Type B pancreatic cell (in vitro differentiated cells): ENCODE measurements at regions not wholly inside any gene's neighbourhood (a gene's known extent, or its start where the extent isn't known, plus 50 kb on each side); places are given as distances from the start of the nearest gene placed in this dataset.
"Not testable (repeated sequence)": the region's sequence is repeated elsewhere in the genome, so short reads cannot be mapped to it uniquely, and the experiment has no call there.

Source experiments
- DNase-seq: peaks from one replicate; pipeline ENCODE4 v3.0.0; 2021; ENCODE audit warnings: mixed read lengths; ENCODE audit not compliant: unreplicated experiment; ENCODE audit errors: extremely low spot score
- H3K27ac Mint-ChIP-seq: 2 replicates; pipeline ENCODE4 v1.8.0; 2021; ENCODE audit warnings: mild to moderate bottlenecking, mixed read lengths
- H3K27me3 Mint-ChIP-seq: 2 replicates; pipeline ENCODE4 v1.8.0; 2021; ENCODE audit warnings: mixed read lengths
- H3K36me3 Mint-ChIP-seq: 2 replicates; pipeline ENCODE4 v1.8.0; 2021; ENCODE audit warnings: mixed read lengths
- H3K4me1 Mint-ChIP-seq: one replicate; pipeline ENCODE4 v1.8.0; 2021; ENCODE audit warnings: mixed read lengths; ENCODE audit not compliant: unreplicated experiment
- H3K4me3 Mint-ChIP-seq: 2 replicates; pipeline ENCODE4 v1.8.0; 2021; ENCODE audit warnings: mild to moderate bottlenecking, mixed read lengths
- H3K9me3 Mint-ChIP-seq: 2 replicates; pipeline ENCODE4 v1.8.0; 2021; ENCODE audit warnings: mixed read lengths
- TF ChIP-seq, protein P1 (sequence below): fragments of 200-600 bp; sonication (generic); conservative IDR thresholded peaks from 2 replicates; pipeline ENCODE4 v1.5.0; 2021; ENCODE audit warnings: antibody characterized with exemption, mild to moderate bottlenecking

DNA sequence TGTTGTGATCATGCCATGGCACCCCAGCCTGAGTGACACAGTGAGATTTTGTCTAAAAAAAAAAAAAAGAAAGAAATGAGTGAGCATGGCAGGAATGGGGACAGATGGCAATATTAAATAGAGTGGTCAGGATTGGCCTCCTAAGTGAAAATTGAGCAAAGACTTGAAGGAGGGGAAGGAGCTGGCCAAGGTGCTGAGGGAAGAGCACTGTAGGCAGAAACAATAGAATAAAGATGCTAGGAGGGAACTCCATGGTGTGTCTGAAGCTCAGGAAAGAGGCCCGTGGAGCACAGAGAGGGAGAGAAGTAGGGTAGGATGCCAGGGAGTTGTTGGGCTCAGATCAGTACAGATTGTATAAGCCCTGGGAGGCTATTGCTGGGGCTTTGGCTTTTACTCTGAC lies 64.4 kb upstream of the PCAT7 start:
- TF ChIP-seq, protein P1, sequence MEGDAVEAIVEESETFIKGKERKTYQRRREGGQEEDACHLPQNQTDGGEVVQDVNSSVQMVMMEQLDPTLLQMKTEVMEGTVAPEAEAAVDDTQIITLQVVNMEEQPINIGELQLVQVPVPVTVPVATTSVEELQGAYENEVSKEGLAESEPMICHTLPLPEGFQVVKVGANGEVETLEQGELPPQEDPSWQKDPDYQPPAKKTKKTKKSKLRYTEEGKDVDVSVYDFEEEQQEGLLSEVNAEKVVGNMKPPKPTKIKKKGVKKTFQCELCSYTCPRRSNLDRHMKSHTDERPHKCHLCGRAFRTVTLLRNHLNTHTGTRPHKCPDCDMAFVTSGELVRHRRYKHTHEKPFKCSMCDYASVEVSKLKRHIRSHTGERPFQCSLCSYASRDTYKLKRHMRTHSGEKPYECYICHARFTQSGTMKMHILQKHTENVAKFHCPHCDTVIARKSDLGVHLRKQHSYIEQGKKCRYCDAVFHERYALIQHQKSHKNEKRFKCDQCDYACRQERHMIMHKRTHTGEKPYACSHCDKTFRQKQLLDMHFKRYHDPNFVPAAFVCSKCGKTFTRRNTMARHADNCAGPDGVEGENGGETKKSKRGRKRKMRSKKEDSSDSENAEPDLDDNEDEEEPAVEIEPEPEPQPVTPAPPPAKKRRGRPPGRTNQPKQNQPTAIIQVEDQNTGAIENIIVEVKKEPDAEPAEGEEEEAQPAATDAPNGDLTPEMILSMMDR, result no peak
- no peak overlapping the region for H3K4me3 Mint-ChIP-seq
- H3K27ac Mint-ChIP-seq, result no peak overlapping the region
- DNase-seq, result no peak
- no peaks in the 10 kb centered on the region for H3K36me3 Mint-ChIP-seq
- H3K4me1 Mint-ChIP-seq, result no peaks in the 10 kb centered on the region
- no peaks in the 10 kb centered on the region for H3K27me3 Mint-ChIP-seq
- peaks cover 3% of the 10 kb centered on the region for H3K9me3 Mint-ChIP-seq

- not testable (repeated sequence) for H3K9me3 Mint-ChIP-seq, H3K27me3 Mint-ChIP-seq, H3K4me1 Mint-ChIP-seq, H3K4me3 Mint-ChIP-seq, H3K27ac Mint-ChIP-seq, H3K36me3 Mint-ChIP-seq, DNase-seq
Observed at GRCh38 chr9:94492125-94492524, 62.8 kb upstream of the PCAT7 start.

DNA sequence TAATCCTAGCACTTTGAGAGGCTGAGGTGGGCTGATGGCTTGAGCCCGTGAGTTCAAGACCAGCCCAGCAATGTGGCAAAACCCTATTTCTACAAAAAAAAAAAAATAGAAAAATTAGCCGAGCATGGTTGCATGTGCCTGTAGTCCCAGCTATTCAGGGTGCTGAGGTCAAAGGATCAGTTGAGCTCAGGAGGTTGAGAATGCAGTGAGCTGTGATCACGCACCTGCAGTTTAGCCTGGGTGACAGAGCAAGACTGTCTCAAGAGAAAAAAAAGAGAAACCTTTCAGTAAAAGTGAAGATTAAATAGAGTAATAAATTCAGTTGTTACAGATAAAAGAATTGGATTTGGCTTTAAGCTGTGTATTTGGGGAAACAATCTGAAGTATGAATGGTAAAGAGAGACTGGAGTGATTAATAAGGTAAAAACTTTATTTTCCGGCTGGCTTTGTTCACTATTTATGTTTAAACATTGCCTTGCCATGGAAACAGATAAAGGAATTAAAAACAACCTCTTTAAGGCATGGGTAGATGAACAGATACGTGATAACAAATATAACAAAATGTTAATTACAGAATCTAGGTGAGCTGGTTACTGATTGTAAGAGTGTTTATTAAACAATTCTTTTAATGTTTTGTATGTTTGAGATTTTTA lies 56.0 kb upstream of the PCAT7 start:
- TF ChIP-seq, protein P1, result no peak
- no peaks in the 10 kb centered on the region for H3K9me3 Mint-ChIP-seq
- H3K27me3 Mint-ChIP-seq, result no peaks in the 10 kb centered on the region
- no peak overlapping the region for H3K27ac Mint-ChIP-seq
- no peak overlapping the region for H3K4me3 Mint-ChIP-seq
- no peak for DNase-seq
- peaks cover 4% of the 10 kb centered on the region for H3K4me1 Mint-ChIP-seq
- H3K36me3 Mint-ChIP-seq, result no peaks in the 10 kb centered on the region

DNA sequence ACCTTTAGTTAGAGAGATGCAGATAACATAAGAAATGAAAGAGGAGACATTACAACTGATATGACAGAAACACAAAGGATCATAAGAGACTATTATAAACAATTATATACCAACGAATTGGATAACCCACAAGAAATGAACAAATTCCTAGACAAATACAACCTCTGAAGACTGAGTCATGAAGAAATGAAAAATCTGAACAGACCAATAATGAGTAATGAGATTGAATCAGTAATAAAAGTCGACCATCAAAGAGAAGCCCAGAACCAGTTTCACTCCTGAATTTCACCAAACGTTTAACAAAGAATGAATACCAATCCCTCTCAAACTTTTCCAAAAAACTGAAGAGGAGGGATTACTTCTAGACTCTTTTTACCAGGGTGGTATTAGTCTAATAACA lies 50.5 kb upstream of the PCAT7 start:
- H3K27ac Mint-ChIP-seq, result no peak overlapping the region
- TF ChIP-seq, protein P1, result no peak
- H3K4me1 Mint-ChIP-seq, result no peaks in the 10 kb centered on the region
- no peaks in the 10 kb centered on the region for H3K36me3 Mint-ChIP-seq
- no peaks in the 10 kb centered on the region for H3K9me3 Mint-ChIP-seq
- no peak overlapping the region for H3K4me3 Mint-ChIP-seq
- no peaks in the 10 kb centered on the region for H3K27me3 Mint-ChIP-seq
- DNase-seq, result no peak
